CD14-positive monocyte (primary cell): ENCODE measurements at regions not wholly inside any gene's neighbourhood (a gene's known extent, or its start where the extent isn't known, plus 50 kb on each side); places are given as distances from the start of the nearest gene placed in this dataset.

Source experiments
- DNase-seq, 3 donors: peaks; one replicate each; pipeline ENCODE4 v3.0.0-alpha.2; 2011 to 2022
- H2AFZ ChIP-seq: 2 replicates; pipeline ENCODE4 v1.6.0; 2012; ENCODE audit warnings: mild to moderate bottlenecking, low read depth, low read length, inconsistent platforms; ENCODE audit not compliant: insufficient read depth, poor library complexity, severe bottlenecking
- H3K27ac ChIP-seq, 2 donors: 1 replicate in 1 of 2; 2 replicates in 1 of 2; pipeline ENCODE4 v1.5.1; 2012 to 2013; ENCODE audit warnings: low read length in 2 of 2, control low read depth in 1 of 2, inconsistent platforms in 1 of 2, low read depth in 1 of 2, mild to moderate bottlenecking in 1 of 2
- H3K27me3 ChIP-seq, 2 donors: one replicate each; pipeline versions ENCODE4 v1.6.0 to v1.6.1; 2011 to 2013; ENCODE audit warnings: low read length in 2 of 2; ENCODE audit not compliant: control insufficient read depth in 2 of 2, insufficient read depth in 2 of 2
- H3K36me3 ChIP-seq, 2 donors: replicated peaks in 1 of 2; 1 replicate in 1 of 2; 2 replicates in 1 of 2; pipeline versions ENCODE4 v1.5.1 to v1.6.1; 2012 to 2013; ENCODE audit warnings: low read length in 2 of 2, control low read depth in 1 of 2, inconsistent platforms in 1 of 2, mild to moderate bottlenecking in 1 of 2; ENCODE audit not compliant: insufficient read depth in 2 of 2, control insufficient read depth in 1 of 2
- H3K4me1 ChIP-seq, 2 donors: 1 replicate in 1 of 2; 2 replicates in 1 of 2; pipeline versions ENCODE4 v1.5.1 to v1.6.1; 2012 to 2013; ENCODE audit warnings: low read length in 2 of 2, control low read depth in 1 of 2, inconsistent platforms in 1 of 2, mild to moderate bottlenecking in 1 of 2, moderate library complexity in 1 of 2; ENCODE audit not compliant: insufficient read depth in 2 of 2, control insufficient read depth in 1 of 2
- H3K4me2 ChIP-seq: replicated peaks from 2 replicates; pipeline ENCODE3; 2012; ENCODE audit warnings: low read length, moderate library complexity, mild to moderate bottlenecking; ENCODE audit not compliant: poor library complexity, severe bottlenecking; ENCODE audit errors: extremely low read depth
- H3K4me3 ChIP-seq, 3 experiments: fragments of 200-600 bp in 1 of 3; sonication (generic) in 1 of 3; replicated peaks in 1 of 3; 1 replicate in 2 of 3; 2 replicates in 1 of 3; pipeline ENCODE4 v1.5.1; 2011 to 2013; ENCODE audit warnings: low read length in 3 of 3, mild to moderate bottlenecking in 3 of 3, control low read depth in 2 of 3, low read depth in 2 of 3, inconsistent platforms in 1 of 3, moderate library complexity in 1 of 3
- H3K79me2 ChIP-seq: 2 replicates; pipeline ENCODE4 v1.6.0; 2012; ENCODE audit warnings: mild to moderate bottlenecking, control low read depth, inconsistent platforms, low read length, moderate library complexity; ENCODE audit not compliant: insufficient read depth
- H3K9ac ChIP-seq: 2 replicates; pipeline ENCODE4 v1.6.0; 2017; ENCODE audit warnings: low read length, mild to moderate bottlenecking; ENCODE audit not compliant: insufficient read depth, poor library complexity, severe bottlenecking
- H3K9me3 ChIP-seq, 2 donors: replicated peaks in 1 of 2; 1 replicate in 1 of 2; 2 replicates in 1 of 2; pipeline versions ENCODE4 v1.5.1 to v1.6.1; 2012 to 2013; ENCODE audit warnings: low read length in 2 of 2, control low read depth in 1 of 2; ENCODE audit not compliant: control insufficient read depth in 1 of 2, insufficient read depth in 1 of 2
- H4K20me1 ChIP-seq: 2 replicates; pipeline ENCODE4 v1.6.0; 2012; ENCODE audit warnings: mild to moderate bottlenecking, low read length, control low read depth, moderate library complexity; ENCODE audit not compliant: insufficient read depth
- H3K27ac Mint-ChIP-seq, 7 donors: one replicate each; pipeline ENCODE4 v1.8.0; 2020; ENCODE audit warnings: mild to moderate bottlenecking in 7 of 7, mixed read lengths in 7 of 7, moderate library complexity in 6 of 7, inconsistent platforms in 2 of 7
- H3K27me3 Mint-ChIP-seq, 3 donors: one replicate each; pipeline ENCODE4 v1.8.0; 2021 to 2022; ENCODE audit warnings: low read depth in 3 of 3, mild to moderate bottlenecking in 3 of 3, mixed read lengths in 3 of 3, moderate library complexity in 3 of 3, inconsistent platforms in 1 of 3
- H3K36me3 Mint-ChIP-seq, 2 donors: one replicate each; pipeline ENCODE4 v1.8.0; 2020; ENCODE audit warnings: mixed read lengths in 2 of 2, inconsistent platforms in 1 of 2, mild to moderate bottlenecking in 1 of 2
- H3K4me1 Mint-ChIP-seq: one replicate; pipeline ENCODE4 v1.8.0; 2020; ENCODE audit warnings: mild to moderate bottlenecking, mixed read lengths
- H3K4me3 Mint-ChIP-seq, 2 donors: one replicate each; pipeline ENCODE4 v1.8.0; 2020; ENCODE audit warnings: mild to moderate bottlenecking in 2 of 2, mixed read lengths in 2 of 2, moderate library complexity in 1 of 2
- H3K9me3 Mint-ChIP-seq, 7 donors: one replicate each; pipeline ENCODE4 v1.8.0; 2020 to 2022; ENCODE audit warnings: mixed read lengths in 7 of 7, mild to moderate bottlenecking in 6 of 7, moderate library complexity in 6 of 7, inconsistent platforms in 2 of 7
- WGBS: methylation state at CpG from one replicate; pipeline ENCODE4 v1.1.5; 2013; ENCODE audit warnings: missing lambda C conversion rate; ENCODE audit not compliant: insufficient coverage; 5-methylcytosine and 5-hydroxymethylcytosine counted together
- intact Hi-C, 2 donors: fragments of 100-400 bp; cut with micrococcal nuclease; formaldehyde crosslinking; loops; one replicate each; pipeline versions ENCODE4 v1.15.0 to v1.15.1; 2023
- TF ChIP-seq, protein P1 (sequence below): fragments of 200-600 bp; IDR thresholded peaks from one replicate; pipeline ENCODE4 v1.8.0; 2022; ENCODE audit warnings: antibody characterized with exemption, mild to moderate bottlenecking

DNA sequence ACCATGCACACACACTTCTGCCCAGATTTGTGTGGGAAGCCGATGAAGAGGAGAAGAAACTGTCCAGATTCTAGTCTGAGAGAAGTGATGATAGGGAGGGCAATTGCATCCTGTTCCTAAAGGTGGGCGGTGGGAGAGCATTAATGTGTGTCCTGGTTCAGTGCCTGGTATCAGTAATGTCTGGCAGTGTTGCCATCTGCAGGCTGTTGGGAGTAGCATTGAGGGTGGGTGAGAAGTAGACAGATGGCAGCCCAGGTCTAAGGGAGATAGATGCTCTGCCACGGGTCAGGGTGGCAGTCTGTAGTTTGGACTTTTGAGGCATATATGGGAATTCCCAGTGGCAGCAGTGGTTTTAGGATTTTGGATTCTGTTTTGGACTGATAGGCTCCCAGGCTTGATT lies 156.4 kb downstream of the ETNK1 start:
- Histone ChIP-seq H3K9ac (no peak overlapping the region), H3K79me2 (no peaks in the 10 kb centered on the region), H3K27me3 (no peaks in the 10 kb centered on the region), H4K20me1 (no peaks in the 10 kb centered on the region), H2AFZ (no peak overlapping the region), H3K9me3 (peaks cover 6 to 7% of the 10 kb centered on the region in 2 donors), H3K36me3 (no peaks in the 10 kb centered on the region), H3K4me2 (no peak overlapping the region), H3K4me3 (no peak overlapping the region), H3K27ac (no peak overlapping the region), H3K4me1 (no peaks in the 10 kb centered on the region)
- 100% methylated on average over 2 of the region's 3 CpGs for WGBS
- Mint-ChIP-seq H3K4me1 (no peaks in the 10 kb centered on the region), H3K9me3 (peaks cover 7 to 20% (median 10%) of the 10 kb centered on the region in 7 donors), H3K36me3 (no peaks in the 10 kb centered on the region), H3K4me3 (no peak overlapping the region), H3K27me3 (no peaks in the 10 kb centered on the region), H3K27ac (no peak overlapping the region)
- DNase-seq = no peak
- intact Hi-C loops = no loop called here
- TF ChIP-seq, protein P1, sequence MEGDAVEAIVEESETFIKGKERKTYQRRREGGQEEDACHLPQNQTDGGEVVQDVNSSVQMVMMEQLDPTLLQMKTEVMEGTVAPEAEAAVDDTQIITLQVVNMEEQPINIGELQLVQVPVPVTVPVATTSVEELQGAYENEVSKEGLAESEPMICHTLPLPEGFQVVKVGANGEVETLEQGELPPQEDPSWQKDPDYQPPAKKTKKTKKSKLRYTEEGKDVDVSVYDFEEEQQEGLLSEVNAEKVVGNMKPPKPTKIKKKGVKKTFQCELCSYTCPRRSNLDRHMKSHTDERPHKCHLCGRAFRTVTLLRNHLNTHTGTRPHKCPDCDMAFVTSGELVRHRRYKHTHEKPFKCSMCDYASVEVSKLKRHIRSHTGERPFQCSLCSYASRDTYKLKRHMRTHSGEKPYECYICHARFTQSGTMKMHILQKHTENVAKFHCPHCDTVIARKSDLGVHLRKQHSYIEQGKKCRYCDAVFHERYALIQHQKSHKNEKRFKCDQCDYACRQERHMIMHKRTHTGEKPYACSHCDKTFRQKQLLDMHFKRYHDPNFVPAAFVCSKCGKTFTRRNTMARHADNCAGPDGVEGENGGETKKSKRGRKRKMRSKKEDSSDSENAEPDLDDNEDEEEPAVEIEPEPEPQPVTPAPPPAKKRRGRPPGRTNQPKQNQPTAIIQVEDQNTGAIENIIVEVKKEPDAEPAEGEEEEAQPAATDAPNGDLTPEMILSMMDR = no peak

DNA sequence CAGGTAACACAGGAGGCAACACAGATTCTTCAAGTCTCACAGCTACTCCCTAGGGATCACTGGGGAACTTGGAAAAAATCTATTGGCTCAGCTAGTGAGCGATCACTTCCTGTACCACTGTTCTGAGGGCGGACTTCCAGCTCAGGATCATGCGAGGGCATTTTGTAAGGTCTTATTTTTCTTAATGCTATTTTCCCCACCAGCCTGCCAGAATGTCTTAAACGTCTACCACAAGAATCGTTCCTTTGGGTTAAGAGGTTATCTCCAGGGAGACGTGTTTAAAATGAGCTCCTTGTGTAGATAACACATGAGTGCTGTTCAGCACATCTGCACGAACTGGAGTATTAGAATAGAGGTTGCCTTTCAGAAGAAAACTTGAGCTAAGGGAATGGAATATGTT lies 162.6 kb downstream of the ETNK1 start:
- H3K4me1 ChIP-seq = no peaks in the 10 kb centered on the region
- TF ChIP-seq, protein P1 = no peak
- H3K27ac ChIP-seq = no peak overlapping the region
- no peak for DNase-seq
- H3K79me2 ChIP-seq = no peaks in the 10 kb centered on the region
- H3K9ac ChIP-seq = no peak overlapping the region
- no peaks in the 10 kb centered on the region for H3K27me3 ChIP-seq
- peaks cover 0 to 14% (median 7%) of the 10 kb centered on the region in 7 donors for H3K9me3 Mint-ChIP-seq
- intact Hi-C loops = no loop called here
- no peaks in the 10 kb centered on the region for H3K36me3 Mint-ChIP-seq
- WGBS = 100% methylated on average over 2 of the region's 7 CpGs
- H3K36me3 ChIP-seq = no peaks in the 10 kb centered on the region
- H3K9me3 ChIP-seq = no peaks in the 10 kb centered on the region
- H4K20me1 ChIP-seq = no peaks in the 10 kb centered on the region
- H3K27ac Mint-ChIP-seq = no peak overlapping the region
- H3K4me3 Mint-ChIP-seq = no peak overlapping the region
- H3K4me3 ChIP-seq = no peak overlapping the region
- H3K27me3 Mint-ChIP-seq = peaks cover 0 to 5% (median 0%) of the 10 kb centered on the region in 3 donors
- H3K4me2 ChIP-seq = no peak overlapping the region
- H2AFZ ChIP-seq = no peak overlapping the region
- no peaks in the 10 kb centered on the region for H3K4me1 Mint-ChIP-seq
